Mammary epithelial cell (primary cell): ENCODE measurements at regions not wholly inside any gene's neighbourhood (a gene's known extent, or its start where the extent isn't known, plus 50 kb on each side); places are given as distances from the start of the nearest gene placed in this dataset.

Experiments
- CTCF ChIP-seq, 2 donors: IDR thresholded peaks in 1 of 2; conservative IDR thresholded peaks in 1 of 2; 2 replicates each; pipeline ENCODE4 v1.5.1; 2011 to 2012; ENCODE audit warnings: inconsistent platforms in 2 of 2, low read length in 2 of 2, mild to moderate bottlenecking in 2 of 2, control low read depth in 1 of 2, low read depth in 1 of 2; ENCODE audit not compliant: insufficient read depth in 1 of 2; ENCODE audit errors: extremely low read depth in 1 of 2
- EZH2 ChIP-seq: IDR thresholded peaks from 2 replicates; pipeline ENCODE4 v1.6.1; 2012; ENCODE audit warnings: low read length, inconsistent platforms, borderline replicate concordance

GRCh38 chr6:137610702-137611101, 116.5 kb upstream of the OLIG3 start:
- TF ChIP-seq CTCF (conservative IDR thresholded peaks at IDR 0.05 in 1 of 2, IDR thresholded peaks at IDR 0.05 in 1 of 2; ENCODE audit: extremely low read depth in 1 of 2, insufficient read depth in 1 of 2, low read depth in 1 of 2, low read length in 2 of 2), result no peak
- no peak for TF ChIP-seq EZH2
